HEK293 (cell line): ENCODE measurements at regions not wholly inside any gene's neighbourhood (a gene's known extent, or its start where the extent isn't known, plus 50 kb on each side); places are given as distances from the start of the nearest gene placed in this dataset.

ENCODE experiments used
- ATF2 ChIP-seq: fragments of 450-650 bp; formaldehyde crosslinking; IDR thresholded peaks from 2 replicates; pipeline ENCODE4 v1.5.1; 2016; ENCODE audit warnings: missing biosample characterization, missing genetic modification characterization, low read depth
- CTCF ChIP-seq: fragments of 450-650 bp; formaldehyde crosslinking; IDR thresholded peaks from 2 replicates; pipeline ENCODE4 v1.5.1; 2016; ENCODE audit warnings: missing biosample characterization, missing genetic modification characterization
- ZEB2 ChIP-seq: fragments of 450-650 bp; formaldehyde crosslinking; IDR thresholded peaks from 2 replicates; pipeline ENCODE4 v1.5.1; 2016; ENCODE audit warnings: missing biosample characterization, missing genetic modification characterization

GRCh38 chr22:34784056-34784455 is 281.9 kb upstream of the ISX start:
- TF ChIP-seq ZEB2 (no peak), CTCF (tag by site-specific recombination) (no peak), ATF2 (tag by site-specific recombination) (no peak)
